NCI-H1092 (cell line): ENCODE measurements at regions not wholly inside any gene's neighbourhood (a gene's known extent, or its start where the extent isn't known, plus 50 kb on each side); places are given as distances from the start of the nearest gene placed in this dataset.
"Not testable (repeated sequence)": the region's sequence is repeated elsewhere in the genome, so short reads cannot be mapped to it uniquely, and the experiment has no call there.

ENCODE experiments used
- DNase-seq: peaks from one replicate; lab custom pipeline; 2025; lab: John Stamatoyannopoulos, UW

DNA sequence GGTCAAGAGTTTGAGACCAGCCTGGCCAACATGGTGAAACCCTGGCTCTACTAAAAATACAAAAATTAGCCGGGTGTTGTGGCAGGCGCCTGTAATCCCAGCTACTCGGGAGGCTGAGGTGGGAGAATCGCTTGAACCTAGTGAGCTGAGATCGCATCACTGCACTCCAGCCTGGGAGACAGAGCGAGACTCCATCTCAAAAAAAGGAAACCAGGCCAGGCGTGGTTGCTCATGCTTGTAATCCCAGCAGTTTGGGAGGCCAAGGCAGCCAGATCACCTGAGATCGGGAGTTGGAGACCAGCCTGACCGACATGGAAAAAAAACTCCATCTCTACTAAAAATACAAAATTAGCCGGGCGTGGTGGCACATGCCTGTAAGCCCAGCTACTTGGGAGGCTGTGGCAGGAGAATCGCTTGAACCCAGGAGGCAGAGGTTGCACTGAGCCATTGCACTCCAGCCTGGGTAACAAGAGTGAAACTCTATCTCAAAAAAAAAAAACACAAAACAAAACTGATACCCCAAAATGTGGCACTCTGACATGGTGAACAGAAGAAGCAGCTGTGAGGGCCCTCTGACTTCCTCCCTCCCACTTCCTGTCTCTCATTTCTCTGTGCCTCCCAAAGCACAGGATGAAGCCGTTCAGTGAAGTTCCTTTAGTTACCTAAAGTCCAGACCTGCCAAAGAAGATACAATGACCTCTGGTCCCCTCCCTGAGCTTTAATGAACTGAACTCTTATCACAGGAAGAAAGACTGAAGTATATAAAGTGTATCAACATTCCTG lies 93.2 kb upstream of the GRIN2A start:
- DNase-seq, result not testable (repeated sequence)

DNA sequence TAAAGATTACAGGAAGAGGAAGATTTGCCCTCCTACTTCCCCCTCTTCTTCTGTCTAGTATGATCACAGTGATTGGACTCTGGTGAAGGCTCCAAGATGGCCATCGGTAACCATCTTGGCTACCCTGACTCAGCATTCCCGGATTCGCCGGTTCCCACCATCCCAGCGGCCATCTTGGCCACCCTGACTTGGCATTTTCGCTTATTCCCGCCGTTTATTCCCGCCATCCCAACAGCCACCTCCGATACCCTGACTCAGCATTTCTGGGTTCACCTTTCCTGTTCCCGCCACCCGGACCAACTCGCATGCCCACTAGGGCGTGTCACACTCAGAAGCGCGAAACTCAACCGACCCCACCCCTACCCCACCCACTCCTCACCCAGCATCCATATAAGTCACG lies 95.4 kb upstream of the GRIN2A start:
- DNase-seq, result no peak

DNA sequence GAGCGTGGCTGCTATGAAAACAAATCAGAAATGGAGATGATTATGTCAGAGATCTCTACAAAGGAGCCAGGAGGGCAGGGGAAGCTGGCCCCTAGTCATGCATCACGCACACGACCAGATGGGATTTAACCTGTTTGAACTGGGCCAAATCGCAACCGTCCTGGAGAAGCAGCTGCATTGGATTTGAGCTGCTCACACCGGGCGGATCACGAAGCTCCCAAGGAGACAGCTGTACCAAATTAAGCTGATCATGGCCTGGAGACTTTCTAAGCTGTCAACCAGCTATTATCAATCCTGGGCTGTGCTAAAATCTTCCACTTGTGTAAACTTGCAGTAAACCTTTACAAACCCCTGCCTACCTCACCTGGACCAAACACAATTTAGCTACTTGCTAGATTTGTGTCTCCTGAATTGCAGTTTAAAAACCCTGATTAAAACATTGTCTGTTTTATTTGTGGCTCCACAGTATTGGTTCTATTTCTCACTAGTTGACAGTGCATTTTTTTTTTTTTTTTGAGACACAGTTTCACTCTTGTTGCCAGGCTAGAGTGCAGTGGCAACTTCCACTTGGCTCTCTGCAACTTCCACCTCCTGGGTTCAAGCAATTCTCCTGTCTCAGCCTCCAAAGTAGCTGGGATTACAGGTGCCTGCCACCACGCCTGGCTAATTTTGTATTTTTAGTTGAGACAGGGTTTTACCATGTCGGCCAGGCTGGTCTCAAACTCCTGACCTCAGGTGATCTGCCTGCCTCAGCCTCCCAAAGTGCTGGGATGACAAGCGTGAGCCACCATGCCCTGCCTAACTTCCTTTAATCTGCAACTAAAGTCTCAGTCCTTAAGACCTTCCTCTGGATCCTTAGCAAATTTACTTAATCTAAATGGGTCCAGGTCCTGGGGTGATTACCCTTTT lies 98.3 kb upstream of the GRIN2A start:
- no peak for DNase-seq

DNA sequence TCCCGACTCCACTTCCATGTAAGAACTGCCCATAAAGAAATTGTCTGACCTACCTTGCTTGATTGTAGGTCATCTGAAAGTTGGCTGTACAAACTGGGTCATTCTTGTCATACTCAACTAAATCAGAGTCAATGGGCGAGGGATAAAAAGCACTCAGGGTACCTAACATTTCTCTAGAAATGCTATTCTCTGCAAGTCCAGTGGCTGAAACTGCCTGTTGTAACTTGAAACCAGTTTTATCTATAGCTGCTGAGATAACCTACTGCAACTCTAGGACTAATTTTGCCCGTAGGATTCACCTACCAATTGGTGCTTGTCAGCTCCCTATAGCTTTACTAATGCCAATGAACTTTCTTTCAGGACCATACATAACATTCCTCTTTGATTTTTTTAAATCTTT lies 100.1 kb upstream of the GRIN2A start:
- no peak for DNase-seq

DNA sequence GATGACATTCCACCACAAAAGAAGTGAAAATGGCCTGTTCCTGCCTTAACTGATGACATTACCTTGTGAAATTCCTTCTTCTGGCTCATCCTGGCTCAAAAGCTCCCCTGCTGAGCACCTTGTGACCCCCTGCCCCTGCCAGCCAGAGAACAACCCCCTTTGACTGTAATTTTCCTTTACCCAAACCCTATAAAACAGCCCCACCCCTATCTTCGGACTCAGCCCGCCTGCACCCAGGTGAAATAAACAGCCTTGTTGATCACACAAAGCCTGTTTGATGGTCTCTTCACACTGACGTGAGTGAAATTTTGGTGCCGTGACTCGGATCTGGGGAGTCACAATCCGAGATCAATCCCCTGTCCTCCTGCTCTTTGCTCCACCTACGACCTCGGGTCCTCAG lies 101.0 kb upstream of the GRIN2A start:
- DNase-seq, result not testable (repeated sequence)

DNA sequence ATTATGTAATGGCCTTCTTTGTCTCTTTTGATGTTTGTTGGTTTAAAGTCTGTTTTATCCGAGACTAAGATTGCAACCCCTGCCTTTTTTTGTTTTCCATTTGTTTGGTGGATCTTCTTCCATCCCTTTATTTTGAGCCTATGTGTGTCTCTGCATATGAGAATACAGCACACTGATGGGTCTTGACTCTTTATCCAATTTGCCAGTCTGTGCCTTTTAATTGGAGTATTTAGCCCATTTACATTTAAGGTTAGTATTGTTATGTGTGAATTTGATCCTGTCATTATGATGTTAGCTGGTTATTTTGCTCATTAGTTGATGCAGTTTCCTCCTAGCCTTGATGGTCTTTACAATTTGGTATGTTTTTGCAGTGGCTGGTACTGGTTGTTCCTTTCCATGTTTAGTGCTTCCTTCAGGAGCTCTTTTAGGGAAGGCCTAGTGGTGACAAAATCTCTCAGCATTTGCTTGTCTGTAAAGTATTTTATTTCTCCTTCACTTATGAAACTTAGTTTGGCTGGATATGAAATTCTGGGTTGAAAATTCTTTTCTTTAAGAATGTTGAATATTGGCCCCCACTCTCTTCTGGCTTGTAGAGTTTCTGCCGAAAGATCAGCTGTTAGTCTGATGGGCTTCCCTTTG lies 95.3 kb upstream of the ATF7IP2 start:
- DNase-seq, result not testable (repeated sequence)

DNA sequence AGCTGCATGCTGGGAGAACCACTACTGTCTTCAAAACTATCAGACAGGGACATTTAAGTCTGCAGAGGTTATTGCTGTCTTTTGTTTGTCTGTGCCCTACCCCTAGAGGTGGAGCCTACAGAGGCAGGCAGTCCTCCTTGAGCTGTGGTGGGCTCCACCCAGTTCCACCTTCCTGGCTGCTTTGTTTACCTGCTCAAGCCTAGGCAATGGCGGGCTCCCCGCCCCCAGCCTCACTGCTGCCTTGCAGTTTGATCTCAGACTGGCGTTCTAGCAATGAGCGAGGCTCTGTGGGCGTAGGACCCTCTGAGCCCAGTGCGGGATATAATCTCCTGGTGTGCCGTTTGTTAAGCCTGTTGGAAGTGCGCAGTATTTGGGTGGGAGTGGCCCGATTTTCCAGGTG lies 93.7 kb upstream of the ATF7IP2 start:
- DNase-seq, result not testable (repeated sequence)

DNA sequence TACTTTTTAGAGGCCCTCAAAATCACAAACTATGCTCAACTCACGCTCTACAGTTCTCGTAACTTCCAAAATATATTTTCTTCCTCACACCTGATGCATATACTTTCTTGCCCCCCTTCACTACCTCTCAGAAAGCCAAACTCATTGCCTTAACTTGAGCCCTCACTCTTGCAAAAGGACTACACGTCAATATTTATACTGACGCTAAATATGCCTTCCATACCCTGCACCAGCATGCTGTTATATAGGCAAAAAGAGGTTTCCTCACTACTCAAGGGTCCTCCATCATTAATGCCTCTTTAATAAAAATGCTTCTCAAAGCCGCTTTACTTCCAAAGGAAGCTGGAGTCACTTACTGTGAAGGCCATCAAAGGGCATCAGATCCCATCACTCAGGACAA lies 92.9 kb upstream of the ATF7IP2 start:
- DNase-seq, result not testable (repeated sequence)

DNA sequence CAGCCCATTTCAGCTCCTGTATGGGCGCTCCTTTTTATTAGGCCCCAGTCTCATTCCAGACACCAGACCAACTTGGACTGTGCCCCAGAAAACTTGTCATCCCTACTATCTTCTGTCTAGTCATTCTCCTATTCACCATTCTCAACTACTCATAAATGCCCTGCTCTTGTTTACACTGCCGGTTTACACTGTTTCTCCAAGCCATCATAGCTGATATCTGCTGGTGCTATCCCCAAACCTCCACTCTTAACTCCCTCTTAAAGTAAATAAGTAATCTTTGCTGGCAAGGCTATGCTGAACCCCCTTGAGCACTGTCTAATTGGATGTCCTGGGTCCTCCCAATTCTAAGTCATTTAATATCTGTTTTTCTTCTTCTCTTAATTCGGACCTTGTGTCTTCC lies 91.7 kb upstream of the ATF7IP2 start:
- not testable (repeated sequence) for DNase-seq

DNA sequence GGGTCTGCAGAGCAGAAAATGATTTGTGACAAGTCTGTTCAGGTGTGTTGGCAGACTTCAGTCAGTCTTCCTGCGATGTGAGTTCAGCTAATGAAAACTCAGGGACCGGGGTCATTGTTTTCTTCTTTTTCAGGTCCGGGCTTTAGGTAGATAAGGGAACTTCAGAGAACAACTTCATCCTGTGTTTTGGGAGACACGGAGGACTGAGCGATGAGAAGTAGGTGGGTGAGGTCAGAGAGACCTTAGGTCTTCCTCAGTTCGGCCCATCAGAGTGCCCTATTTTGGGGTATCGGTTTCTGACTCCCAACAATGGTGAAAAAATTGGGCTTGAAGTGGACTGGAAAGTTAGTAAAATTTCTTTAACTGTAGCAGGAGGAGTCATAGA lies 88.9 kb upstream of the ATF7IP2 start:
- no peak for DNase-seq

DNA sequence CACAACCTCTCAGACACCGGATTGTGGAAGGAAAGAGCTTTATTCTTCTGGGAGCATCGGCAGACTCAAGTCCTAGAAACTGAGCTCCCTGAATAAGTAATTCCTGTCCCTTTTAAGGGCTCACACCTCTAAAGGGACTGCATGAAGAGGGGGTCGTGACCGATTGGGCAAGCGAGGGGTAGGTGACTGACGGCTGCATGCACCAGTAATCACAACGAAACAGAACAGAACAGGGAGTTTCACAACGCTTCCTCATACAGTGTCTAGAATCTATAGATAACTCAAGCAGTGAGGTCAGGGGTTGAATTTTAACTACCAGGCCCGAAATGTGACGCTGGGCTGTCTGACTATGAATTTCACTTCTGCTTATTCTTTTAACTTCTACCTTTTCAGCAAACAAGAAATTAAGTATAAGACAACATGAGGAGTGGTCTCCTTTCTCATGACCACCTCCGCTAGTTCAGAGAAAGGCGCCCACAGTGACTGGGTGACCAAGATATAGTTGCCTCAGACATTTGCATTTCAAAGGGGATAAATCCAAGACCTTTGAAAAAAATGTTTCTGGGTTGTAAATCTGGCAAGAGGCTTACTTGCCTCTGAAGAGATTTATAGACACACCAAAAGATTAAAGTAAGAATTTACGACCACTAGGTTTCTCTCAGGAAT lies 88.4 kb upstream of the ATF7IP2 start:
- no peak for DNase-seq

DNA sequence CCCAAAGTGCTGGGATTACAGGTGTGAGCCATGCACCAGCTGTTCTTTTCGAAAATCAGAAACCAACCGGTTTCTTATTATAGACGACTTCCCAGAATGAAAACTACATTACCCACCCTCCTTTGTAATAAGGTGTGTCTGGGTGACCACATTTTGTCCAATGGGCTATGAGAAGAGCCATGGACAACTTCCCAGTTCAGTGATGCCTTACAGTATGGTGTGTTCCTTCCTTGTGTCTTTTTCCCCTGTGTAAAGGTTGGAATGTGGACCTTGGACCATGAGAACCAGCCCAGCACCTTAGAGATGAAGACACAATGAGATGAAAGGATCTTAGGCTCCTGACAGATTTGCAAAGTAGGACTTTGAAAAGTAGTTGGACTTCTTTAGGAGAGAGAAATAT lies 85.0 kb upstream of the ATF7IP2 start:
- no peak for DNase-seq

DNA sequence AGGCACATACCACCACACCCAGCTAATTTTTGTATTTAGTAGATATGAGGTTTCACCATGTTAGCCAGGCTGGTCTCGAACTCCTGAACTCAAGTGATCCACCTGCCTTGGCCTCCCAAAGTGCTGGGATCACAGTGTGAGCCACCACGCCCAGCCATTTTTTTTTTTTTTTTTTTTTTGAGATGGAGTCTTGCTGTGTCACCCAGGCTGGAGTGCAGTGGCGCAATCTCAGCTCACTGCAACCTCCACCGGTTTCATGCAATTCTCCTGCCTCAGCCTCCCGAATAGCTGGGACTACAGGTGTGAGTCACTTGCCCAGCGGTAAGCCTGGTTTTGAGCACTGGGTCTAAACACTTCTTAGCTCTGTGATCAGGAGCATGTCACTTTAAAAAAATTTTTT lies 84.3 kb upstream of the ATF7IP2 start:
- DNase-seq, result not testable (repeated sequence)

DNA sequence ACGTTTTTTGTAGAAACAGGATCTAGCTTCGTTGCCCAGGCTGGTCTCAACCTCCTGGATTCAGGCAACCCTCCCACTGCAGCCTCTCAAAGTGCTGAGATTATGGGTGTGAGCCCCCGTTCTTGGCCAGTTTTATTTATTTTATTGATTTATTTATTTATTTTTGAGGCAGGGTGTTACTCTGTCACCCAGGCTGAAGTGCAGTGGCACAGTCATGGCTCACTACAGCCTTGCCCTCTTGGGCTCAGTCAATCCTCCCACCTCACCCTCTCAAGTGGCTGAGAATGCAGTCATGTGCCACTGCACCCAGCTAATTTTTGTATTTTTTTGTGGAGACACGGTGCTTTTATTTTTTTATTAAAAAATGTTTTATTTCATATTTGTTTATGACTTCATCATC lies 79.9 kb upstream of the ATF7IP2 start:
- no peak for DNase-seq

DNA sequence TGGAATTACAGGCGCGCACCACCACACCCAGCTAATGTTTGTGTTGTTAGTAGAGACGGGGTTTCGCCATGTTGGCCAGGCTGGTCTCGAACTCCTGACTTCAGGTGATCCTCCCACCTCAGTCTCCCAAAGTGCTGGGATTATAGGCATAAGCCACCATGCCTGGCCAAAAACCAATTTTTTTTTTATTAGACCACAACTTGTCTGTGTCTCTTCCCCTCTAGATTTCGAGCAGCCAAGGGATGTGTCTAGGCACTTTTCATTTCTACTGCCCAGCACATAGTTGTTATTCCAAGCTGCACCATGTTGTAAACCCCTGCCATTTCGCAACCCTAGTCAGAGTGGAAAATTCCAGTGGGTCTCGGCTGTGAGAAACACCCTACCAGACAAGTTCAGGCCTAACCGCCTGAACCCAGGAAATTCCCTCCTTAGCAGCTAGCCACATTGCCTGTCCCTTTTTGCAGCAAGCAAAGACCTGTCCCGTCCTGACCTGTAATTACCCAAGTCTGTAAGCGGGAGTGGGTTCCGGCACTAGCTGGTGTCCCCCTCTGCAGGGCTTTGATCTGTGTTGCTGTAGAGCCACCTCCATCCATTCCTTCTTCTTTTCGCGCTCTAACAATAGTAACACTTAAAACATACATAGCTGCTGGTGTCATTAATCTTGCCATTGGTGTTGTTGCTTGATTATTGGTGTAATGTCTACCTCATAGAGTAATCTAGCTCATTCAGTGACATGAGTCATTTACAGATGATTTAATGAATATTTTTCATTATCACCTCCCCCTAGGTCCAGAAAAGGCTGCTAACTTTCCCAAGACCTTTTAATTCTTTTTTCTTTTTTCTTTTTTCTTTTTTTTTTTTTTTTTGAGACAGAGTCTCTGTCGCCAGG lies 77.3 kb upstream of the ATF7IP2 start:
- no peak for DNase-seq

DNA sequence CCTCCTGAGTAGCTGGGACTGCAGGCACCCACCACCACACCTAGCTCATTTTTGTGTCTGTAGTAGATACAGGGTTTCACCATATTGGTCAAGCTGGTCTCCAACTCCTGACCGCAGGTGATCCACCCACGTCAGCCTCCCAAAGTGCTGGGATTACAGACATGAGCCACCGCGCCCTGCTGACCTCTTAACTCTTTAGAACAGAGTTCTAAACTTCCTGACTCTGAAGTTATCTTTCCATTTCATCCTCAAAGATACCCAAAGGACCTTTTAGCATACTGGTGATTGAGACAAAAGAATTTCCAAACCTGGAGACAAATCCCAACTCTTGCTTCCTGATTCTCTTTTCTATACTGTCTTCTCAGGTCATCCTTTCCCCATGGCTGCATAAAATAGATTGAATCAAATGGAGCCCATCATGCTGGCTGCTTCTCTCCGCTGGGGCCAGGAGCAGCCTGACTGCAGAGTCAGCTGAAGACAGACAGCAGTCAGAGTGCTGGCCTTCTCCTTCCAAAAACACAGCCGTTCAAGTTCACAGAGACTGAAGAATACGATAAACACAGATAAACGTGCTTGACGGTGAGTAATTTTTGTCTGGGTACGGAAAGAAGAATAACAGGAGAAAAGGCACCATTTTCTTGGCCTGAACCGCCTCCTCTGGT lies 76.5 kb upstream of the ATF7IP2 start:
- no peak for DNase-seq

DNA sequence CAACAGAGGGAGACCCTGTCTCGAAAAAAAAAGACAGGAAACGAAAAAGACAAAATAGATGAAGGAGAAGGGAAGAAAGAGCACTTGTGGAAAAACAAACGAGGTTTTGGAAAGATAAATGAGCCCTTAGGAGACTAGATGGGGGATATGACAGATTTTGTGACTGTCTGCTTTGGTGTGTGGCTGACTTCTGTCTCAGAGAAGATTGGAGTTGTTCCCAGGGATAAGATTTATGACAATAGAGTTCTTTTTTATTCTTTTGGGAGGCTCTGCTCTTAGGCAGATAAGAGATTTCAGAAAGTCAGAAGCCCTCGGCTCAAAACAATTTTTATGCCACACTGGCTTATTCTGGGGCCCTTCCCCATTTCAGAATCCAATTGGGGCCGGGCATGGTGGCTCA lies 73.9 kb upstream of the ATF7IP2 start:
- no peak for DNase-seq

DNA sequence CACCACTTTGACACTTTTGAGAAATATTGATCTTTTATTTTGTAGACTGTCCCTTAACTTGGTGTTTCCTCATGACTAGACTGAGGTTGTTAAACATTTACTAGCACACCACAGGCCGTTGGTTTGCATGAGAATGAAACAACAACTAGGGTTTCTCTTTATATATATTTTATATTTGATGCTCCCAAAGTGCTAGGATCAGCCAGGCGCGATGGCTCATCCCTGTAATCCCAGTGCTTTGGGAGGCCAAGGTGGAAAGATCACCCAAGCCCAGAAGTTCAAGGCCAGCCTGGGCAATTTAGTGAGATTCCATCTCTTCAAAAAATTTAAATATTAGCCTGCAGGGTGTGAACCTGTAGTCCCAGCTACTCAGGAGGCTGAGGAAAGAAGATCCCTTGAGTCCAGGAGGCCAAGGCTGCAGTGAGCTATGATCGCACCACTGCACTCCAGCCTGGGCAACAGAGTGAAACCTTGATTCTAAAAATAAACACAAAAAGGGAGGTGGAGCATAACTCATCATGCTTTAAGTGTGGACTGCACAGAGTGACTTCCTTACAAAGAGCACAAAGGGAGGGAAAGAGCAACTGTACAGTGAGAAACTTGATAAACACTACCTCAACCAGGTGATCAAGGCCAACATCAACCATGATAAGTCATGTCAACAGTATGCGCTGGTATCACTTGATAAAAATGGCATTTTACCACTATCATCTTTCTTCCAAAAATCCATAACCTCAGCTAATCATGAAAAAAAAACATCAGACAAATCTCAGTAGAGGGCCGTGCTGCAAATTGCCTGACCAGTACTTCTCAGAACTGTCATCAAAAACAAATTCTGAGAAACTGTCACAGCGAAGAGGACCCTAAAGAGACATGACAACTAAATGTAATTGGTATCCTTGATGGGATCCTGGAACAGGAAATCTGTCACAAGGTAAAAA lies 72.8 kb upstream of the ATF7IP2 start:
- DNase-seq, result no peak

DNA sequence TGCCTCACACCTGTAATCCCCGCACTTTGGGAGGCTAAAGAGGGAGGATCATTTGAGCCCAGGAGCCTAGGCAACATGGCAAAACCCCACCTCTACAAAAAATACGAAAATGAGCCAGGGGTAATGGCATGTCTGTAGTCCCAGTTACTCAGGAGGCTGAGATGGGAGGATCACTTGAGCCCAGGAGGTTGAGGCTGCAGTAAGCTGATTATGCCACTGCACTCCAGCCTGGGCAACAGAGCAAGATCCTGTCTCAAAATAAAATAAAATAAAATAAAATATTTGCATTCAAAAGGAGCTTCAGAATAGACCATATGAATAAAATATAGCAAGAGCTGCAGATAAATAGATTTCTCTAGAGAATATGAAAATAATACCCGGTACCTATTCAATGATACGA lies 71.5 kb upstream of the ATF7IP2 start:
- DNase-seq, result no peak

DNA sequence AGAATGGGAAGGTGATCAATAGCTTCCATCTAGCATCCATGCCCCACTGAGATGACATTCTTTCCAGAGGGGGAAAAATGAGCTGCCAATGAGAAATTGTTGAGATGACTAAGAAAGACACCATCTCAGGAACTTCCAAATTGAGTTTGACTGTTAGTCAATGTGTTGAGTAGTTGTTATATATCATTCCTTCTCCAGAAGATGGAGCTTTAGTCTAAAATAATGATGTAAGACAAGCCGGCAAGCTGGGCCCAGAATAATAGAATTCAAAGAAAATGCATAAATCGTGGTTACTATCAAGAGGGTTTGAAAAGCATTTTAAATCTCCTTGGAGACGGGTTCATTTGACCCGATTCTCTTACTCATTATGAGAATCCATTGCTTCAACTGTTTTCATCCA lies 71.0 kb upstream of the ATF7IP2 start:
- no peak for DNase-seq
